IMR-90 (cell line): ENCODE measurements at regions not wholly inside any gene's neighbourhood (a gene's known extent, or its start where the extent isn't known, plus 50 kb on each side); places are given as distances from the start of the nearest gene placed in this dataset.

Experiments used
- ATAC-seq: fragments of 200-7000 bp; cut with Tn5 transposase; 2 replicates; pipeline ENCODE4 v1.9.1; 2020; ENCODE audit warnings: low read depth, mild to moderate bottlenecking, moderate library complexity
- BruUV-seq: library from RNA; stranded (reverse); fragments of 400-500 nt; replicated peaks from 2 replicates; lab custom pipeline; 2021; lab: Mats Ljungman, UMichigan
- CTCF ChIA-PET: fragments of 300-600 bp; formaldehyde crosslinking; extraction: SDS; loops from one replicate; lab custom pipeline; 2021; ENCODE audit warnings: antibody characterized with exemption; lab: Yijun Ruan, JAX
- POLR2A ChIA-PET: fragments of 300-600 bp; sonication (Branson Sonifier 250); formaldehyde crosslinking; loops from one replicate; lab custom pipeline; 2022; ENCODE audit warnings: antibody characterized with exemption; ENCODE audit not compliant: unreplicated experiment; lab: Charles Lee
- DNase-seq: peaks from one replicate; pipeline ENCODE4 v3.0.0; 2013
- H2AFZ ChIP-seq: replicated peaks from 2 replicates; pipeline ENCODE3; 2013; ENCODE audit warnings: low read length, mild to moderate bottlenecking; ENCODE audit not compliant: poor library complexity
- H2AK5ac ChIP-seq: 2 replicates; pipeline ENCODE4 v1.6.1; 2013; ENCODE audit warnings: low read depth, low read length, inconsistent platforms
- H2AK9ac ChIP-seq: replicated peaks from 2 replicates; pipeline ENCODE3; 2013; ENCODE audit warnings: mild to moderate bottlenecking, low read depth, low read length, moderate library complexity; ENCODE audit not compliant: poor library complexity
- H2BK120ac ChIP-seq: 2 replicates; pipeline ENCODE4 v1.6.1; 2013; ENCODE audit warnings: low read depth, low read length, inconsistent platforms
- H2BK15ac ChIP-seq: 3 replicates; pipeline ENCODE4 v1.6.1; 2013; ENCODE audit warnings: low read depth, low read length, inconsistent platforms
- H2BK20ac ChIP-seq: 2 replicates; pipeline ENCODE4 v1.6.1; 2013; ENCODE audit warnings: low read depth, mild to moderate bottlenecking, inconsistent platforms, low read length, moderate library complexity
- H2BK5ac ChIP-seq: 2 replicates; pipeline ENCODE4 v1.6.1; 2013; ENCODE audit warnings: mild to moderate bottlenecking, low read depth, low read length, inconsistent platforms; ENCODE audit not compliant: poor library complexity, severe bottlenecking
- H3K14ac ChIP-seq: replicated peaks from 2 replicates; pipeline ENCODE4 v1.6.1; 2013; ENCODE audit warnings: low read depth, low read length, inconsistent platforms
- H3K18ac ChIP-seq: 2 replicates; pipeline ENCODE4 v1.6.1; 2013; ENCODE audit warnings: low read depth, low read length, control low read depth
- H3K23ac ChIP-seq: 2 replicates; pipeline ENCODE4 v1.6.1; 2013; ENCODE audit warnings: low read depth, low read length, inconsistent platforms
- H3K27ac ChIP-seq: 2 replicates; pipeline ENCODE4 v1.5.1; 2013; ENCODE audit warnings: mild to moderate bottlenecking, control low read depth, low read length; ENCODE audit not compliant: insufficient read depth
- H3K27me3 ChIP-seq: 2 replicates; pipeline ENCODE4 v1.6.1; 2013; ENCODE audit warnings: low read length; ENCODE audit not compliant: control insufficient read depth, insufficient read depth
- H3K36me3 ChIP-seq: 2 replicates; pipeline ENCODE4 v1.6.1; 2013; ENCODE audit warnings: low read length, mixed read lengths; ENCODE audit not compliant: control insufficient read depth, insufficient read depth
- H3K4ac ChIP-seq: 2 replicates; pipeline ENCODE4 v1.6.1; 2013; ENCODE audit warnings: low read depth, low read length, inconsistent platforms
- H3K4me1 ChIP-seq: 2 replicates; pipeline ENCODE4 v1.6.1; 2013; ENCODE audit warnings: low read length, mixed read lengths; ENCODE audit not compliant: control insufficient read depth, insufficient read depth
- H3K4me2 ChIP-seq: 2 replicates; pipeline ENCODE4 v1.6.1; 2013; ENCODE audit warnings: low read depth, mild to moderate bottlenecking, control low read depth, low read length, moderate library complexity
- H3K4me3 ChIP-seq: 2 replicates; pipeline ENCODE4 v1.5.1; 2013; ENCODE audit warnings: low read depth, mild to moderate bottlenecking, control low read depth, low read length, moderate library complexity; ENCODE audit not compliant: insufficient read depth
- H3K56ac ChIP-seq: 2 replicates; pipeline ENCODE4 v1.6.1; 2013; ENCODE audit warnings: low read length, inconsistent platforms; ENCODE audit not compliant: insufficient read depth; ENCODE audit errors: extremely low read depth
- H3K79me1 ChIP-seq, 2 experiments: 2 replicates each; pipeline ENCODE4 v1.6.1; 2013; ENCODE audit warnings: low read length in 2 of 2, inconsistent platforms in 1 of 2, low read depth in 1 of 2
- H3K9ac ChIP-seq: 2 replicates; pipeline ENCODE4 v1.6.1; 2013; ENCODE audit warnings: low read depth, low read length, control low read depth
- H3K9me1 ChIP-seq: 2 replicates; pipeline ENCODE4 v1.6.1; 2013; ENCODE audit warnings: low read length, inconsistent platforms; ENCODE audit not compliant: insufficient read depth
- H3K9me3 ChIP-seq: 2 replicates; pipeline ENCODE4 v1.6.1; 2013; ENCODE audit warnings: low read length; ENCODE audit not compliant: control insufficient read depth, insufficient read depth
- H4K20me1 ChIP-seq: 2 replicates; pipeline ENCODE4 v1.6.1; 2013; ENCODE audit warnings: low read length, inconsistent platforms; ENCODE audit not compliant: insufficient read depth
- H4K5ac ChIP-seq: 2 replicates; pipeline ENCODE4 v1.6.1; 2013; ENCODE audit warnings: mild to moderate bottlenecking, low read depth, low read length, control low read depth
- H4K8ac ChIP-seq, 2 experiments: 2 replicates each; pipeline ENCODE4 v1.6.1; 2013; ENCODE audit warnings: low read depth in 2 of 2, low read length in 2 of 2, control low read depth in 1 of 2, inconsistent platforms in 1 of 2
- H4K91ac ChIP-seq: 2 replicates; pipeline ENCODE4 v1.6.1; 2013; ENCODE audit warnings: low read depth, low read length, inconsistent platforms; ENCODE audit not compliant: insufficient read depth
- CHD1 ChIP-seq: IDR thresholded peaks from 2 replicates; pipeline ENCODE4 v1.6.1; 2012; ENCODE audit warnings: low read depth, low read length, improper control_type of control experiment
- FOS ChIP-seq: fragments of 150-350 bp; IDR thresholded peaks from 2 replicates; pipeline ENCODE4 v1.6.1; 2016; ENCODE audit warnings: low read depth, low read length
- MAFK ChIP-seq: IDR thresholded peaks from 2 replicates; pipeline ENCODE4 v1.6.1; 2012; ENCODE audit warnings: low read depth, low read length, improper control_type of control experiment
- MAZ ChIP-seq: IDR thresholded peaks from 2 replicates; pipeline ENCODE4 v1.6.1; 2012; ENCODE audit warnings: low read depth, mild to moderate bottlenecking, low read length, improper control_type of control experiment, moderate library complexity, borderline replicate concordance
- NFE2L2 ChIP-seq: fragments of 150-350 bp; IDR thresholded peaks from 2 replicates; pipeline ENCODE4 v1.6.1; 2016; ENCODE audit warnings: low read depth, mild to moderate bottlenecking, low read length
- RAD21 ChIP-seq: IDR thresholded peaks from 2 replicates; pipeline ENCODE4 v1.6.1; 2012; ENCODE audit warnings: low read length, improper control_type of control experiment
- SMC3 ChIP-seq: fragments of 150-350 bp; IDR thresholded peaks from 2 replicates; pipeline ENCODE4 v1.6.1; 2016; ENCODE audit warnings: low read depth, mild to moderate bottlenecking, antibody characterized with exemption, low read length, moderate library complexity
- USF2 ChIP-seq: fragments of 150-350 bp; IDR thresholded peaks from 2 replicates; pipeline ENCODE4 v1.6.1; 2017; ENCODE audit warnings: mild to moderate bottlenecking, antibody characterized with exemption, low read length, low read depth
- WGBS, 2 experiments: methylation state at CpG; one replicate each; pipeline versions ENCODE4 v1.1.5 to v1.1.7; 2013; ENCODE audit warnings: missing lambda C conversion rate in 2 of 2; ENCODE audit not compliant: insufficient read length in 1 of 2; ENCODE audit errors: extremely low coverage in 2 of 2; 5-methylcytosine and 5-hydroxymethylcytosine counted together
- dilution Hi-C: fragments of 300-500 bp; cut with HindIII; formaldehyde crosslinking; loops from one replicate; pipeline ENCODE4 v1.14.3; 2018; ENCODE audit warnings: low sequenced_read_pairs; ENCODE audit not compliant: unreplicated experiment
- in situ Hi-C: fragments of 300-500 bp; cut with MboI; formaldehyde crosslinking; loops from 3 replicates; pipeline ENCODE4 v1.14.3; 2019; ENCODE audit warnings: low sequenced_read_pairs, inconsistent platforms, mixed read lengths
- intact Hi-C: fragments of 100-400 bp; cut with micrococcal nuclease; formaldehyde crosslinking; loops from 2 replicates; pipeline ENCODE4 v1.10.0; 2022

- H3K4me3 ChIP-seq, result no peak overlapping the region
- H3K9ac ChIP-seq, result no peak overlapping the region
- H4K91ac ChIP-seq, result no peak overlapping the region
- no peaks in the 10 kb centered on the region for H3K9me1 ChIP-seq
- no peak overlapping the region for H2BK5ac ChIP-seq
- no peak overlapping the region for H3K27ac ChIP-seq
- H3K4me1 ChIP-seq, result no peaks in the 10 kb centered on the region
- dilution Hi-C loops, result no loop called here
- no peak overlapping the region for H2AK9ac ChIP-seq
- intact Hi-C loops, result no loop called here
- CTCF ChIA-PET, result no interaction called here
- POLR2A ChIA-PET, result no interaction called here
- BruUV-seq, result no TSS peak
- DNase-seq, result no peak
- H4K8ac ChIP-seq, result no peak overlapping the region
- no peak overlapping the region for H2BK20ac ChIP-seq
- no peak overlapping the region for H2AFZ ChIP-seq
- no peak for TF ChIP-seq NFE2L2
- no peak for TF ChIP-seq MAFK
- TF ChIP-seq CHD1, result no peak
- TF ChIP-seq MAZ, result no peak
- no peak for TF ChIP-seq USF2
- no peak for TF ChIP-seq SMC3
- TF ChIP-seq FOS, result no peak
- TF ChIP-seq RAD21, result no peak
- no peak overlapping the region for H3K4ac ChIP-seq
- no peaks in the 10 kb centered on the region for H4K20me1 ChIP-seq
- no peaks in the 10 kb centered on the region for H3K79me1 ChIP-seq
- H3K36me3 ChIP-seq, result no peaks in the 10 kb centered on the region
- H3K56ac ChIP-seq, result no peak overlapping the region
- H2BK120ac ChIP-seq, result no peak overlapping the region
- in situ Hi-C loops, result no loop called here
- H2BK15ac ChIP-seq, result no peak overlapping the region
- WGBS, 2 experiments, result no CpG with 5 or more reads among the region's 4 CpGs
- H3K27me3 ChIP-seq, result no peaks in the 10 kb centered on the region
- peaks cover 11% of the 10 kb centered on the region for H3K9me3 ChIP-seq
- H2AK5ac ChIP-seq, result no peak overlapping the region
- no peak overlapping the region for H3K23ac ChIP-seq
- H3K4me2 ChIP-seq, result no peak overlapping the region
- no peak overlapping the region for H3K14ac ChIP-seq
- H3K18ac ChIP-seq, result no peak overlapping the region
- H4K5ac ChIP-seq, result no peak overlapping the region
- no peak for ATAC-seq
Observed at GRCh38 chr1:166377896-166378295, 211.1 kb upstream of the FAM78B start.
